SHP77 (cell line): ENCODE measurements at regions not wholly inside any gene's neighbourhood (a gene's known extent, or its start where the extent isn't known, plus 50 kb on each side); places are given as distances from the start of the nearest gene placed in this dataset.
"Not testable (repeated sequence)": the region's sequence is repeated elsewhere in the genome, so short reads cannot be mapped to it uniquely, and the experiment has no call there.

Experiments used
- DNase-seq, 2 experiments: peaks; one replicate each; lab custom pipeline; 2025; lab: John Stamatoyannopoulos, UW

GRCh38 chr20:57999465-58000111, 228.9 kb downstream of the ANKRD60 start:
- no peak for DNase-seq

DNA sequence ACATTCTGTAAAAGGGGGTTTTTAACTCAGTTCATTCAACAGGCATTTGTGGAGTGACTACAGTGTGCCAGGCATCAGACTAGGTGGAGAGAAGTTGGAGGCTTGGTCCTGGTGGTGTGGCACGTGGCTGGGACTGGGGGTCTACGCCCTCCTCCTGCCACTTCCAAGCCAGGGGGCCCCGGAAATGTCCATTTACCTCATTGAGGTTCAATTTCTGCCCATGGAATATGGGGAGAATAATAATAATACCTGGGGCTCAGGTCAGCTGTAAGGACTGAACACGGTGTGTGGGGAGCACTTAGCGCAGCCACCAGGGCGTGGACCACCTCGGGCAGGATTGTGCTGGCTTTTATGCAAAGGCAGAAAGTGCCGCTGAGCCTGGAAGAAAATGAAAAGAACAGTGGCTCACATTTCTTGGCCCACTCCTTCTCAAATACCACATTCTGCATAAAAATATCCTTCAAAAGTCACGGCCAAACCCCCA, 229.4 kb downstream of the ANKRD60 start:
- DNase-seq = no peak

- no peak for DNase-seq
Observed at GRCh38 chr20:57998276-57998675, 230.2 kb downstream of the ANKRD60 start.

- no peak for DNase-seq
Observed at GRCh38 chr20:57996936-57997890, 231.2 kb downstream of the ANKRD60 start.

DNA sequence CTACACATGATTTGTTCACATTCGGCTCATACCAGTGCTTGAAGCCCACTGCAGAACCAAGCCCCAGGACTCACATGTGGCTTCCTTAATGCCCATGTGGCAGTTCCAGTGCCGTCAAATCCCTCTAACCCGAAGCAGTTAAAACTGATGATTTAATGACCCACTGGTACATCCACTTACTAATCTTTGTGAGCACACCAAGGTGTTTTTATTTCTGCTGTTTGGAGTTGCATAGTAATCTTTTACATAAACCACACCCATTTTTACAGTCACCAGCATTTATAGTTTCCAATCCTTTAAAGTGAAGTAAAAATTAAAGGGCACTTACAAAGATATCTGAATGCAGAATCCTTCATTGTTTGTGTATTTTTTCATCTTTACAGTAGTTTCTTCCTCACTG, 232.0 kb downstream of the ANKRD60 start:
- DNase-seq = no peak

GRCh38 chr20:57995381-57995977, 233.0 kb downstream of the ANKRD60 start:
- DNase-seq = no peak

- no peak for DNase-seq
Observed at GRCh38 chr20:57993716-57994431, 234.6 kb downstream of the ANKRD60 start.

GRCh38 chr20:57991211-57991881, 237.1 kb downstream of the ANKRD60 start:
- no peak for DNase-seq

GRCh38 chr20:57990396-57990987, 238.0 kb downstream of the ANKRD60 start:
- no peak for DNase-seq

- no peak for DNase-seq
Observed at GRCh38 chr20:57988828-57989227, 239.6 kb downstream of the ANKRD60 start.

DNA sequence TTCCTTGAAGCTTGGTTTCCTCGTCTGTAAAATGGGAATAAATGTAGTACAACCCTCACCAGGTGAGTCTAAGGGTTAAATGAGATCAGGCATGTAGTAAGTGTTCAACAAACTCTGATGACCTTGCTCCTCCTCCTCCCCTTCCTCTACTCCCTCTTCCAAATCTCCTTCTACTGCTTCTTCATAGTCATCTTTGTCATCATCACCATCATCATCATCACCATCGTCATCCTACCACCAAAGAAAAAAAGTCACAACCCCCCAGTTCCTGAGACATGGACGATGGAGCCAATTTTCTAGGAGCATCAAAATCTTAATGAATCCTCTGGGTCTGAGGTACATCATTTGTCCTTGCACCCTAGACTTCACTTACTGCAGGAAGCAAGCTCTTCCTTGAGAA, 240.0 kb downstream of the ANKRD60 start:
- DNase-seq = no peak

DNA sequence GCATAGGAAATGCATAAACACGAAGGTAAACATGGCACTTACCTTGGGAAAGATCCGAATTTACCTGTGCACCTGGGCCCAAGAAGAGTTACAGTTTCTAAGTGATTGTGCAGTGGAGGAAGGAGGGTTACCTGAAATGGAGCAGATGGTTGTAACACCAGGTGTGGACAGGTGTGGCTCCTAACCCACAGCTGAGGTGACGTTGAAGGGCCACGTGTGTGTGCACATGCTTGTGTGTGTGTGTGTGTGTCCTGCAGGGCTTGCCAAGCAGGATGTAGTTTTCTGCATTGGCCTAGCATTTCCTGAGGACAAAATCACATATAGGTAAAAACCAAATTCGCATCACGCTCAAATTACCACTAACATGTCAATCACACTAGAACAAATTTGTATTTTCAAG, 240.8 kb downstream of the ANKRD60 start:
- DNase-seq = no peak

DNA sequence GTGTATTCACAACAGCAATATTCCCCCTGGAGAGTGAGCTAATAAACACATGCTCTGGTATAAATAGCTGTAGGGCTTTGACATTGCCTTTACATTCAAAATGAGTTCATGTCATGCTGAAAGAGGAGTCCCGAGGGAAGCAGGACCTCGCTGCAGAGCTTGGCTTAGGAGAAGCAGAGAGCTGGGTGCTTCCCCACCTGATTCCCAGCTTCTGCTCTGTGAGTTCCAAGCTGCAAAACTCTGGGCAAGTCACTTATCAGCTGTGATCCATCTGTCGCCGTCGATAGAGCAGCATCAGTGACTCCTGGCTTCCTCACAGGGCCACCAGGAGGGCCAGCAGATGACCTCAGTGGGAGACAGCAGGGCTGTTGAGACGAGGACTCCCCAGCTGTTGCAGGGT, 241.8 kb downstream of the ANKRD60 start:
- DNase-seq = no peak

DNA sequence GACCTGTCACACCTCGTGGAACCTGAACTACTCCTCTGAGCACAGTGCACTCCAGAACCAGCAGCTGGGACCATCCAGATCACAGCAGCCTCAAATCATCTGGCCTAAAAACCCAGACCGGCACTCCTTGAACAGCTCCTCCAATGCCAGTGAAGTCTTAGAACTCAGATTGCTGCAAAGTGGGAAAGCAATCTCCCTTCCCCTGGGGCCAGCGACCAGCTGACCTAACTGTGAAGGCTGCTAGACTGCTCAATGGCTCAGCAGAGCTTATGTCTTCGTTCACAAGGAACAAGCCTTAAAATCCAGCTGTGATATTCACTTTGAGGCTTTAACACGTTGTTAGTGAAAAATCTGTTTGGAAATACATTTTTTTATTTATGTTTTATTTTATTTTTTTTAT, 243.2 kb downstream of the ANKRD60 start:
- DNase-seq = no peak

DNA sequence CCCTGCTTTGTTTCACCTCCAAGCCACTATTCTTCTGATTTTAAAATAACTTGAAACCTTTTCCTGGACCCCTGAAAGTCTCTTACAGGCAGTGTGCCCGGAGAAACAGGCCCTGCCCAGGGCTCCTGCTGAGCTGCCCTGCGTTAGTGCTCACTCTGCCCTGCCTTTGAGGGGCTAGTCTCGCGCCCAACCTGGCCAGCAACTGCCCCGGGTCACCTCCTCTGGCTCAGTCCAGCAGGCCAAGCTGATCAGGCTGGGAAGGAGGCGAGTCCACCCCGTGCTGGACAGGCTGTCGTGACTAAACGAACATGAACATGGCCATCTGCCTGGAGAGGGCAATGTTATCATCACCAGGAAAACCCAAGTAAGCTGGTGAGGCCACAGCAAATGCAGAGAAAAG, 245.4 kb downstream of the ANKRD60 start:
- no peak for DNase-seq

- DNase-seq = no peak
Observed at GRCh38 chr20:57980506-57980905, 247.9 kb downstream of the ANKRD60 start.

GRCh38 chr20:57977569-57977968, 250.9 kb downstream of the ANKRD60 start:
- no peak for DNase-seq

- DNase-seq = no peak
Observed at GRCh38 chr20:57977141-57977540, 251.3 kb downstream of the ANKRD60 start.

- no peak for DNase-seq
Observed at GRCh38 chr20:57974863-57975262, 253.6 kb downstream of the ANKRD60 start.

DNA sequence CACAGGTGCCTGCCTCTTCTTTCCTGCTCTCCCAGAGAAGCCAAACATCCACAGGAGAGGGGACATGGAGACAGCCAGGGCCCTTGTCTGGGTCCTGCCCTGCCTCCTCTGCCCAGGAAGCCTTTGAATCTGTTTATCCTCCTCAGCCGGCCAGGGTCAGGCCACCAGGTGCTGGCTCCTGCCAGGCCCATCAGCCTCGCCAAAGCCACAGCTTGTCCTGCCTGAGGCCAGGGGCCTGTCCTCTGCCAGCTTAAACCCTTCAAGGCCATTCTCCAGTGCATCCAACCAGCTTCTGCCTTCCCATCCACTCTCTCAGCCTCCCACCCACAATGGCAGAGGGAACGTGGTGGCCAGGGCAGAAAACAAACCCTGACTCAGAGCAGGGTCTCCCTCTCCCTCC, 254.6 kb downstream of the ANKRD60 start:
- no peak for DNase-seq

DNA sequence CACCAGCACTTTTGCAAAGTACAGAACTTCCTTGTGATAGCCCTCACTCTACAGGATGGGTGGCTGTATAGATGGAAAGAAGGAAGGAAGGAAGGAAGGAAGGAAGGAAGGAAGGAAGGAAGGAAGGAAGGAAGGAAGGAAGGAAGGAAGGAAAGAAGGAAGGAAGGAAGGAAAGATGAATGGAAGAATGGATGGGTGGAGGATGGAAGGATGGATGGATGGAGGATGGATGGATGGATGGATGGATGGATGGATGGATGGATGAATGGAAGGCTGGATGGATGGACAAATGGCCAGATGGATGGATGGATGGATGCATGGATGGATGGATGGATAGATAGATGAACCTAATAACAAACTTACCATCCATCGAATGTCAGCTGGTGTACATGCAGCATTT, 256.9 kb downstream of the ANKRD60 start:
- DNase-seq = not testable (repeated sequence)
